Activated naive CD8-positive, alpha-beta T cell treated with anti-CD3 and anti-CD28 coated beads, Interleukin-2, amount 50 U/mL, for 24 hours (primary cell): ENCODE measurements at regions not wholly inside any gene's neighbourhood (a gene's known extent, or its start where the extent isn't known, plus 50 kb on each side); places are given as distances from the start of the nearest gene placed in this dataset.

Experiments
- ATAC-seq: fragments of 150-1000 bp; cut with Tn5 transposase; one replicate; pipeline ENCODE4 v1.10.0; 2021
- DNase-seq: peaks from one replicate; pipeline ENCODE4 v3.0.0; 2021
- H3K27ac Mint-ChIP-seq: one replicate; pipeline ENCODE4 v1.8.0; 2021; ENCODE audit warnings: mild to moderate bottlenecking, mixed read lengths
- H3K27me3 Mint-ChIP-seq: one replicate; pipeline ENCODE4 v1.8.0; 2021; ENCODE audit warnings: mixed read lengths
- H3K36me3 Mint-ChIP-seq: one replicate; pipeline ENCODE4 v1.8.0; 2021; ENCODE audit warnings: low read depth, mixed read lengths
- H3K4me1 Mint-ChIP-seq: one replicate; pipeline ENCODE4 v1.8.0; 2021; ENCODE audit warnings: mixed read lengths
- H3K4me3 Mint-ChIP-seq: one replicate; pipeline ENCODE4 v1.8.0; 2021; ENCODE audit warnings: mild to moderate bottlenecking, moderate library complexity, mixed read lengths
- H3K9me3 Mint-ChIP-seq: one replicate; pipeline ENCODE4 v1.8.0; 2021; ENCODE audit warnings: mixed read lengths

GRCh38 chr9:22693156-22693555, 246.5 kb downstream of the DMRTA1 start:
- Mint-ChIP-seq H3K9me3 (peaks cover 6% of the 10 kb centered on the region), H3K4me1 (no peaks in the 10 kb centered on the region), H3K27ac (no peak overlapping the region), H3K36me3 (no peaks in the 10 kb centered on the region), H3K4me3 (no peak overlapping the region), H3K27me3 (no peaks in the 10 kb centered on the region)
- ATAC-seq = no peak
- DNase-seq = no peak

GRCh38 chr9:22700171-22700570, 253.5 kb downstream of the DMRTA1 start:
- H3K36me3 Mint-ChIP-seq = no peaks in the 10 kb centered on the region
- ATAC-seq (no peak), DNase-seq (no peak)
- H3K27ac Mint-ChIP-seq = no peak overlapping the region
- no peak overlapping the region for H3K4me3 Mint-ChIP-seq
- no peaks in the 10 kb centered on the region for H3K27me3 Mint-ChIP-seq
- H3K4me1 Mint-ChIP-seq = no peaks in the 10 kb centered on the region
- H3K9me3 Mint-ChIP-seq = peaks cover 21% of the 10 kb centered on the region

GRCh38 chr9:22718653-22719052, 272.0 kb downstream of the DMRTA1 start:
- Mint-ChIP-seq H3K4me1 (no peaks in the 10 kb centered on the region), H3K4me3 (no peak overlapping the region), H3K27ac (no peak overlapping the region), H3K27me3 (no peaks in the 10 kb centered on the region), H3K9me3 (peaks cover 4% of the 10 kb centered on the region), H3K36me3 (no peaks in the 10 kb centered on the region)
- no peak for ATAC-seq
- no peak for DNase-seq

GRCh38 chr9:22722492-22722891, 275.9 kb downstream of the DMRTA1 start:
- Mint-ChIP-seq H3K27ac (no peak overlapping the region), H3K9me3 (peaks cover 4% of the 10 kb centered on the region), H3K27me3 (no peaks in the 10 kb centered on the region), H3K36me3 (no peaks in the 10 kb centered on the region), H3K4me3 (no peak overlapping the region), H3K4me1 (no peaks in the 10 kb centered on the region)
- DNase-seq (no peak), ATAC-seq (no peak)

GRCh38 chr9:22731786-22732185, 285.2 kb downstream of the DMRTA1 start:
- no peak for ATAC-seq
- H3K27me3 Mint-ChIP-seq = no peaks in the 10 kb centered on the region
- DNase-seq = no peak
- H3K4me3 Mint-ChIP-seq = no peak overlapping the region
- H3K36me3 Mint-ChIP-seq = no peaks in the 10 kb centered on the region
- H3K9me3 Mint-ChIP-seq = peaks cover 4% of the 10 kb centered on the region
- no peak overlapping the region for H3K27ac Mint-ChIP-seq
- H3K4me1 Mint-ChIP-seq = no peaks in the 10 kb centered on the region

GRCh38 chr9:22739712-22740111, 293.1 kb downstream of the DMRTA1 start:
- Mint-ChIP-seq H3K27me3 (no peaks in the 10 kb centered on the region), H3K9me3 (peaks cover 14% of the 10 kb centered on the region), H3K4me1 (no peaks in the 10 kb centered on the region), H3K4me3 (no peak overlapping the region), H3K27ac (no peak overlapping the region), H3K36me3 (no peaks in the 10 kb centered on the region)
- ATAC-seq (no peak), DNase-seq (no peak)

- Mint-ChIP-seq H3K36me3 (no peaks in the 10 kb centered on the region), H3K4me3 (no peak overlapping the region), H3K27me3 (no peaks in the 10 kb centered on the region), H3K27ac (no peak overlapping the region), H3K4me1 (no peaks in the 10 kb centered on the region), H3K9me3 (peaks cover 14% of the 10 kb centered on the region)
- DNase-seq = no peak
- ATAC-seq = no peak
Measured at GRCh38 chr9:22740781-22741180, 294.2 kb downstream of the DMRTA1 start.

GRCh38 chr9:22742401-22742800, 295.8 kb downstream of the DMRTA1 start:
- Mint-ChIP-seq H3K27ac (no peak overlapping the region), H3K9me3 (peaks cover 14% of the 10 kb centered on the region), H3K36me3 (no peaks in the 10 kb centered on the region), H3K4me3 (no peak overlapping the region), H3K4me1 (no peaks in the 10 kb centered on the region), H3K27me3 (no peaks in the 10 kb centered on the region)
- ATAC-seq (no peak), DNase-seq (no peak)

GRCh38 chr9:22773501-22774220, 327.0 kb downstream of the DMRTA1 start:
- Mint-ChIP-seq H3K27ac (no peak overlapping the region), H3K9me3 (peaks cover 7% of the 10 kb centered on the region), H3K4me1 (no peaks in the 10 kb centered on the region), H3K4me3 (no peak overlapping the region), H3K36me3 (no peaks in the 10 kb centered on the region), H3K27me3 (no peaks in the 10 kb centered on the region)
- ATAC-seq (no peak), DNase-seq (no peak)

- Mint-ChIP-seq H3K36me3 (no peaks in the 10 kb centered on the region), H3K4me1 (no peaks in the 10 kb centered on the region), H3K4me3 (no peak overlapping the region), H3K27ac (no peak overlapping the region), H3K9me3 (peaks cover 3% of the 10 kb centered on the region), H3K27me3 (no peaks in the 10 kb centered on the region)
- ATAC-seq = no peak
- DNase-seq = no peak
Measured at GRCh38 chr9:22790329-22790728, 343.7 kb downstream of the DMRTA1 start.

GRCh38 chr9:22808876-22809275, 362.3 kb downstream of the DMRTA1 start:
- no peaks in the 10 kb centered on the region for H3K9me3 Mint-ChIP-seq
- ATAC-seq = no peak
- no peak overlapping the region for H3K27ac Mint-ChIP-seq
- no peaks in the 10 kb centered on the region for H3K4me1 Mint-ChIP-seq
- H3K36me3 Mint-ChIP-seq = no peaks in the 10 kb centered on the region
- H3K27me3 Mint-ChIP-seq = no peaks in the 10 kb centered on the region
- H3K4me3 Mint-ChIP-seq = no peak overlapping the region
- no peak for DNase-seq

GRCh38 chr9:22809371-22809770, 362.7 kb downstream of the DMRTA1 start:
- no peaks in the 10 kb centered on the region for H3K36me3 Mint-ChIP-seq
- no peak overlapping the region for H3K27ac Mint-ChIP-seq
- ATAC-seq (no peak), DNase-seq (no peak)
- no peak overlapping the region for H3K4me3 Mint-ChIP-seq
- H3K9me3 Mint-ChIP-seq = no peaks in the 10 kb centered on the region
- no peaks in the 10 kb centered on the region for H3K4me1 Mint-ChIP-seq
- no peaks in the 10 kb centered on the region for H3K27me3 Mint-ChIP-seq

GRCh38 chr9:22813529-22813928, 366.9 kb downstream of the DMRTA1 start:
- no peaks in the 10 kb centered on the region for H3K36me3 Mint-ChIP-seq
- DNase-seq (no peak), ATAC-seq (no peak)
- H3K4me3 Mint-ChIP-seq = no peak overlapping the region
- no peak overlapping the region for H3K27ac Mint-ChIP-seq
- H3K9me3 Mint-ChIP-seq = no peaks in the 10 kb centered on the region
- no peaks in the 10 kb centered on the region for H3K4me1 Mint-ChIP-seq
- no peaks in the 10 kb centered on the region for H3K27me3 Mint-ChIP-seq

GRCh38 chr9:22815246-22815645, 368.6 kb downstream of the DMRTA1 start:
- no peaks in the 10 kb centered on the region for H3K4me1 Mint-ChIP-seq
- H3K36me3 Mint-ChIP-seq = no peaks in the 10 kb centered on the region
- H3K27ac Mint-ChIP-seq = no peak overlapping the region
- no peaks in the 10 kb centered on the region for H3K9me3 Mint-ChIP-seq
- no peak for DNase-seq
- H3K27me3 Mint-ChIP-seq = no peaks in the 10 kb centered on the region
- H3K4me3 Mint-ChIP-seq = no peak overlapping the region
- ATAC-seq = no peak

GRCh38 chr9:22817181-22817580, 370.6 kb downstream of the DMRTA1 start:
- ATAC-seq (no peak), DNase-seq (no peak)
- H3K27ac Mint-ChIP-seq = no peak overlapping the region
- peaks cover 5% of the 10 kb centered on the region for H3K9me3 Mint-ChIP-seq
- no peaks in the 10 kb centered on the region for H3K4me1 Mint-ChIP-seq
- no peaks in the 10 kb centered on the region for H3K36me3 Mint-ChIP-seq
- no peaks in the 10 kb centered on the region for H3K27me3 Mint-ChIP-seq
- no peak overlapping the region for H3K4me3 Mint-ChIP-seq

- Mint-ChIP-seq H3K4me3 (no peak overlapping the region), H3K4me1 (no peaks in the 10 kb centered on the region), H3K9me3 (peaks cover 11% of the 10 kb centered on the region), H3K27me3 (no peaks in the 10 kb centered on the region), H3K36me3 (no peaks in the 10 kb centered on the region), H3K27ac (no peak overlapping the region)
- ATAC-seq (no peak), DNase-seq (no peak)
Measured at GRCh38 chr9:22829236-22829635, 382.6 kb downstream of the DMRTA1 start.
